Glutamatergic neuron (in vitro differentiated cells): ENCODE measurements at regions not wholly inside any gene's neighbourhood (a gene's known extent, or its start where the extent isn't known, plus 50 kb on each side); places are given as distances from the start of the nearest gene placed in this dataset.

ENCODE experiments used
- DNase-seq: peaks from one replicate; pipeline ENCODE4 v3.0.0; 2022
- H3K27ac Mint-ChIP-seq: one replicate; pipeline ENCODE4 v1.8.0; 2020; ENCODE audit warnings: mild to moderate bottlenecking, mixed read lengths, inconsistent platforms; ENCODE audit not compliant: unreplicated experiment
- H3K27me3 Mint-ChIP-seq: one replicate; pipeline ENCODE4 v1.8.0; 2020; ENCODE audit warnings: mild to moderate bottlenecking, moderate library complexity, mixed read lengths, inconsistent platforms; ENCODE audit not compliant: unreplicated experiment
- H3K36me3 Mint-ChIP-seq: one replicate; pipeline ENCODE4 v1.8.0; 2020; ENCODE audit warnings: mild to moderate bottlenecking, mixed read lengths, inconsistent platforms; ENCODE audit not compliant: unreplicated experiment
- H3K4me1 Mint-ChIP-seq: one replicate; pipeline ENCODE4 v1.8.0; 2020; ENCODE audit warnings: mild to moderate bottlenecking, low read depth, mixed read lengths, inconsistent platforms; ENCODE audit not compliant: unreplicated experiment
- H3K4me3 Mint-ChIP-seq: one replicate; pipeline ENCODE4 v1.8.0; 2020; ENCODE audit warnings: mild to moderate bottlenecking, mixed read lengths, inconsistent platforms; ENCODE audit not compliant: unreplicated experiment
- H3K9me3 Mint-ChIP-seq: one replicate; pipeline ENCODE4 v1.8.0; 2020; ENCODE audit warnings: mild to moderate bottlenecking, moderate library complexity, mixed read lengths, inconsistent platforms; ENCODE audit not compliant: unreplicated experiment
- TF ChIP-seq, protein P1 (sequence below): fragments of 200-600 bp; sonication (generic); IDR thresholded peaks from one replicate; pipeline ENCODE4 v1.5.0; 2021; ENCODE audit not compliant: partially characterized antibody, unreplicated experiment

DNA sequence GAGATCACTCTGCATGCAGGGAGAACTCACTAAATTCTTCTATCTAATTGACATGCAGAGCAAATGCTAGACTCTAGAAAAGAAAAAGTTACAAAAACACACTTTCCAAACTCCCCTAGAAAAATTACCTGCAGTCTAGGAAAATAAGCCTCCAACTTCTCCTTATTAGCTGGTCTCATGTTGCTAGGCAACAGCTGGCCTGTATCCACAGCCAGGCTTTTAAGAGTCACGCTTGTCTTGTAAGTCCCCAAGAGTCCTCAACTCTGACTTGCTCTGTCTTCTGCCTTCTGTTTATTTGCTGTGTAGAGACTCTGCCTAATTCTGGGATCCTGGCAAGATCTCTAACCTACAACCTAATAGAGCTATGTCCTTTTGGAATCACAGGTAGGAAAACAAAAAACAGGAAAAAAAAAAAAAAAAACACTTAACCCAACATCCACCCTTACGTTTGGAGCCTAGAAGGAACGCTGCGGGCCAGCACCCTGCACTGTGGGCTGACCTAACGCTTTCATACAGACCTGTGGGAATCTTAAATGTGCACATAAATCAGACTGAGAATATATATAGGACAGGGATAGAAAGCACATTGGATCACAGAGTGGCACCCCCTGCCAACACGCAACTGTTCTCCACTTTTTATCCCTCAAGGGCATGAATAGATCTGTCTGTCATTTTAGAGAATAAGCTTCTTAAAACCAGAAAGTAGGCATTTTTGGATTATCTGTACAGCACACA is 117.0 kb upstream of the PTPRZ1 start:
- Mint-ChIP-seq H3K27ac (no peak overlapping the region), H3K9me3 (no peaks in the 10 kb centered on the region), H3K4me1 (peaks cover 2% of the 10 kb centered on the region), H3K36me3 (no peaks in the 10 kb centered on the region), H3K27me3 (peaks cover 5% of the 10 kb centered on the region), H3K4me3 (no peak overlapping the region)
- TF ChIP-seq, protein P1, sequence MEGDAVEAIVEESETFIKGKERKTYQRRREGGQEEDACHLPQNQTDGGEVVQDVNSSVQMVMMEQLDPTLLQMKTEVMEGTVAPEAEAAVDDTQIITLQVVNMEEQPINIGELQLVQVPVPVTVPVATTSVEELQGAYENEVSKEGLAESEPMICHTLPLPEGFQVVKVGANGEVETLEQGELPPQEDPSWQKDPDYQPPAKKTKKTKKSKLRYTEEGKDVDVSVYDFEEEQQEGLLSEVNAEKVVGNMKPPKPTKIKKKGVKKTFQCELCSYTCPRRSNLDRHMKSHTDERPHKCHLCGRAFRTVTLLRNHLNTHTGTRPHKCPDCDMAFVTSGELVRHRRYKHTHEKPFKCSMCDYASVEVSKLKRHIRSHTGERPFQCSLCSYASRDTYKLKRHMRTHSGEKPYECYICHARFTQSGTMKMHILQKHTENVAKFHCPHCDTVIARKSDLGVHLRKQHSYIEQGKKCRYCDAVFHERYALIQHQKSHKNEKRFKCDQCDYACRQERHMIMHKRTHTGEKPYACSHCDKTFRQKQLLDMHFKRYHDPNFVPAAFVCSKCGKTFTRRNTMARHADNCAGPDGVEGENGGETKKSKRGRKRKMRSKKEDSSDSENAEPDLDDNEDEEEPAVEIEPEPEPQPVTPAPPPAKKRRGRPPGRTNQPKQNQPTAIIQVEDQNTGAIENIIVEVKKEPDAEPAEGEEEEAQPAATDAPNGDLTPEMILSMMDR, result no peak
- no peak for DNase-seq

- no peaks in the 10 kb centered on the region for H3K9me3 Mint-ChIP-seq
- H3K36me3 Mint-ChIP-seq, result no peaks in the 10 kb centered on the region
- H3K4me3 Mint-ChIP-seq, result no peak overlapping the region
- H3K27me3 Mint-ChIP-seq, result peaks cover 5% of the 10 kb centered on the region
- H3K27ac Mint-ChIP-seq, result no peak overlapping the region
- peaks cover 2% of the 10 kb centered on the region for H3K4me1 Mint-ChIP-seq
- DNase-seq, result no peak
- TF ChIP-seq, protein P1, result no peak
These were observed 117.7 kb upstream of the PTPRZ1 start for GRCh38 chr7:121755286-121755685.

- TF ChIP-seq, protein P1, result no peak
- H3K27me3 Mint-ChIP-seq, result peaks cover 5% of the 10 kb centered on the region
- peaks cover 2% of the 10 kb centered on the region for H3K4me1 Mint-ChIP-seq
- H3K4me3 Mint-ChIP-seq, result no peak overlapping the region
- H3K27ac Mint-ChIP-seq, result no peak overlapping the region
- H3K9me3 Mint-ChIP-seq, result no peaks in the 10 kb centered on the region
- H3K36me3 Mint-ChIP-seq, result no peaks in the 10 kb centered on the region
- DNase-seq, result no peak
These were observed 119.0 kb upstream of the PTPRZ1 start for GRCh38 chr7:121753944-121754343.

GRCh38 chr7:121752706-121753105 is 120.3 kb upstream of the PTPRZ1 start:
- TF ChIP-seq, protein P1, result peak; percentile 19
- Mint-ChIP-seq H3K9me3 (no peaks in the 10 kb centered on the region), H3K27me3 (peaks cover 5% of the 10 kb centered on the region), H3K4me1 (peaks cover 2% of the 10 kb centered on the region), H3K36me3 (no peaks in the 10 kb centered on the region), H3K4me3 (no peak overlapping the region), H3K27ac (no peak overlapping the region)
- no peak for DNase-seq

DNA sequence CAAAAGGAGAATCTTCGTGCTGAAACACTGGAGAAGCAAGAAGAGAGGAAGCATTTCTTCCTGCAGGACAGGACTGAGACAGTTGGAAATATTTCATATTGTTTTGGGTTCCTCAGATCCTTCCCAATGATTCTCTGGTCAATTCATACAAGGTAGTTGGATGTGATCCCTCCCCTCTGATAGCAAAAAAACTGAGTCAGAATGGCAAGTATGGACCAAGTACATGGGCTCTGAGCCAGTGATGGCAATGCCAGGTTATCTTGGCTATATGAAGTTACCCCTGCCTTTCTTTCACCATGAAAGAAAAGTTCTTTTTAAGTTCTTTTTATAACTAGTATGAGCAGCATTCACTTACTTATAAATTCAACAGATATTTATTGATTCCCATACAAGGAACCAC is 124.4 kb upstream of the PTPRZ1 start:
- DNase-seq, result no peak
- TF ChIP-seq, protein P1, result no peak
- H3K27me3 Mint-ChIP-seq, result peaks cover 5% of the 10 kb centered on the region
- no peaks in the 10 kb centered on the region for H3K36me3 Mint-ChIP-seq
- H3K4me1 Mint-ChIP-seq, result no peaks in the 10 kb centered on the region
- no peak overlapping the region for H3K27ac Mint-ChIP-seq
- H3K9me3 Mint-ChIP-seq, result no peaks in the 10 kb centered on the region
- no peak overlapping the region for H3K4me3 Mint-ChIP-seq
